GM19452 (cell line): ENCODE measurements at regions not wholly inside any gene's neighbourhood (a gene's known extent, or its start where the extent isn't known, plus 50 kb on each side); places are given as distances from the start of the nearest gene placed in this dataset.
"Not testable (repeated sequence)": the region's sequence is repeated elsewhere in the genome, so short reads cannot be mapped to it uniquely, and the experiment has no call there.

Experiments
- ATAC-seq: cut with Tn5 transposase; IDR thresholded peaks from one replicate; pipeline ENCODE4 v1.9.1; 2021; ENCODE audit not compliant: unreplicated experiment

DNA sequence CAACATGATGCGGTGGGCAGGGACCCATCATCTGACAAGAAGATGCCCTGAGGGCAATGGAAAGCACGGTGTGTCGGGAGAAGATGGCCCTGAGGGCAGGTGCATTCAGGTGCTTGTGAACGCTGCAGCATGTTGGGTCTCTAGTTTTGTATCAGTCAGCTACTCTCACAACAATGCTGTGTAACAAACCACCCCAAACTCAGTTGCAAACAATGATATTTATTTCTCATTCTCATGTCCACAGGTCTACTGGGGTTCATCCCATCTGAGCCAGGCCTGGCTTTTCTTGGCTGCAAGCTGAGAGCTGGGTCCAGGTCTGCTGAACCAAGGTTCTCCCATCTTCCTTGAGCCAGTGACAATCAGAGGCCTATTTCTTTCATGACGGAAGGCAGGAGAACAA, 461.6 kb downstream of the PREX1 start:
- ATAC-seq: no peak

GRCh38 chr20:48364688-48365421, 462.9 kb downstream of the PREX1 start:
- ATAC-seq: no peak

DNA sequence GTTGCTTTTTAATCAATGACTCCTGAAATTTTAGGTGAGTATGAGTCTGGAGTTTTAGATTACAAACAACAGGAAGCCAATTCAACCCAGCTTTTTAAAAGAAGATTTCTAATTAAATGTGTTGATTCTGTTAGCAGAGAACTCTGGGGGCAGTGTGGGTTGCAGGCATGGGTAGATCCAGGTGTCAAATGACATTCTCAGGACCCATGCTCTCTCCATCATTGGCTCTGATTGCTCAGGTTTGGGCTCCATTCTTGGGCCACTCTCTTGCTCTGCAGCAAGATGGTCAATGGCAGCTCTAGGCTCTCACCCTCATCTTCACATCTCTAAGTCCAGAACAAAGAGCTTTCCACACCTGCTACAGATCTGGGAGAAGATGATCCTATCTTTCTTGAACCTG, 463.7 kb downstream of the PREX1 start:
- ATAC-seq: no peak

GRCh38 chr20:48360342-48360975, 467.3 kb downstream of the PREX1 start:
- peak; percentile 41 for ATAC-seq

- peak; percentile 77 for ATAC-seq
Measured at GRCh38 chr20:48359692-48360341, 468.0 kb downstream of the PREX1 start.

GRCh38 chr20:48359055-48359390, 468.8 kb downstream of the PREX1 start:
- not testable (repeated sequence) for ATAC-seq

DNA sequence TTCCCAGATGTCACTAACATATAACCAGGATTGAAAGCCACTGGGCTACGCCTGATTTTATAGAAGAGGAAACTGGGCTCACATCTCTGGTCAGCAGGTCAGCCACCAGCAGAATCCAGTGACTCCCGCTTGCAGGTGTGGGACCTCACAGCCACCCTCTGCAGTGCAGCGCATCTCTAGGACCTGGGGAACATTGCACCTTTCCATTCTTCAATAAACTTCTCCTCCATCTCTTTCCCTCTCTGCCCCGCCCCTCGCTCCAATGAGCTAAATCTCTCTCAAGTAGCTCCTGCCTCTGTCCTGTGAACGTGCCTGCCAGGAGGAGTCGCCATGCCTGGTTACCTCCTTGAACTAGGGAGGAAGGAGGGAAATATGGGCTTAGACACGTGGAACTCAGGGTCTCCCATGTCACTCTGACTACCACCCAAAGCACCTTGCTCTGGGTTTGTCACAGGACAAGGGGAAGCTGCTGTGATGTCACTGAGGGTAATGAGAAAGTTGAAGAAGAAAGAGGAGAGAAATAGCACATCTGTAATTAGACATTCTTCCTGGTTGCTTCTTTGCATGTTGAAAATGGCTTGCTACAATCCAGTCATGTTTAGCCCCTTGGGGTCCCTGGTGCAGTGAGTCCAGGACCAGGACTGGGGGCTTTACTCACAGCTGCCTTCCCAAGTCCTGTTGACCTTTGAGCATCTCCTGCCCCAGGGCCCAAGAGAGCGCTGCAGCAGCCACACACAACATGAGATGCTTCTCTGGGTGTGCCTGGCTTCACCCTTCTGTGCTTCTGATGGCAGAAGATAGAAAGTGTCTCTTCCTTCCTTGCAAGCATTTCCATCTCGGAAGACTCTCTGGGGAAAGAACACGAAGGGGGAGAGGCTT, 469.4 kb downstream of the PREX1 start:
- ATAC-seq: no peak

DNA sequence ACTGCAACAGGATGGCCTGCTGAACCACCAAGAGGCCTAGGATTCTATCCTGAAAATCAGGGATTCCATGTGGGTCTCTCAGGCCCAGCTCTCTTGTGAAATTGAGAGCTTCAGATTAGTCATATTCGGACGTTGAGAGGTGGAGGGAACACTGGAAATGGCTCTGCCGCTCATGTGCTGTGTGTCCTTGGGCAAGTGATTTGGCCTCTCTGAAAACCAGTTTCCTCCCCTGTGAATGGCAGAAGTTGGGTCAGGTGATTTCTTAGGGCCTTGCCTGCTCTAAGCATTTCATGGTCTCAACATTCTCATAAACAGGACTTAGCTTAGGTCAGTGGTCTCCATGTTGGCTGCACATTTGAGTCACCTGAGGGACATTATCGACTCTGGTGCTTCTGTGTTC, 470.1 kb downstream of the PREX1 start:
- no peak for ATAC-seq

GRCh38 chr20:48354903-48355302, 472.9 kb downstream of the PREX1 start:
- no peak for ATAC-seq

DNA sequence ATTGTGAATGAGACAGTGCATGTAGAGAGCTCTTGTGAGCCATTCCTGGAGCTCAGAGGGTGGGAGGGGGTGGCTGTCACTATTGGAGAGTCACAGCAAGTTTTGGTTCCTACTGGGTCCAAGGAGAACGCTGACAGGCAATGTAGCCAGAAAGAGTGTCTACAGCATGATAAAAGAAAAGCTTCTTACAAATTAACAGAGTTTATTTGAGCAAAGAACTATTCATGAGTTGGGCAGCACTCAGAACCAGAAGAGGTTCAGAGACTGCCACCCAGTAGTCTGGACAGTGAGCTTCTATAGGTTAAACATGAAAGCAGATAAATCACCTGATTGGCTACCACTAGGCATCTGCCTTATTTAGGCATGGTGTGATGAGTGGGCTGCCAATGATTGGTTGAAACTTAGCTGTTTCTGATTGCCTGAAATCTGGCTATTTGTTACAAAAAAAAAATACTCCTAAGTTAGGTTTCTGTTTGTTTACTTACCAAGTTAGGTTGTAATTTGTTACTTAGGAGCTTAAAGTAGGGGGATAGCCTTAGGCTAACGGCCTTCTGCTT, 473.4 kb downstream of the PREX1 start:
- ATAC-seq: no peak

GRCh38 chr20:48352628-48353027, 475.2 kb downstream of the PREX1 start:
- no peak for ATAC-seq

DNA sequence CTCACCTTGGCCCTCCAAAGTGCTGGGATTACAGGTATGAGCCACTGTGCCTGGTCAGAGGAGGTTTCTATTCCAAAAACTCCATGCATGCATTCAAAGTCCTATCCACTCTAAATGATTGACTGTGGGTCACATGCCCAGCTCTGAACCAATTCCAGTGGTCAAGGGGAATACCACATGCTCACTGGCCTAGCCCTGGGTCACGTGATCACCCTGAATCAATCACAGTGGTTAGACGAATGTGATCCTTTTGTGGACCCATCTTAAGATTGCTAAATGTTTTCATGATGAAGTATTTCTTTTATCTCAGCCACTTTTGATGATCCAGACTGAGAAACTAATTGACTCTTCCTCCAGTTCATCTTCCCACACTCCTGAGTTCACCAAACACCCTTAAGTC, 475.8 kb downstream of the PREX1 start:
- ATAC-seq: no peak

- no peak for ATAC-seq
Measured at GRCh38 chr20:48350313-48350988, 477.3 kb downstream of the PREX1 start.

GRCh38 chr20:48349656-48350055, 478.1 kb downstream of the PREX1 start:
- ATAC-seq: no peak

DNA sequence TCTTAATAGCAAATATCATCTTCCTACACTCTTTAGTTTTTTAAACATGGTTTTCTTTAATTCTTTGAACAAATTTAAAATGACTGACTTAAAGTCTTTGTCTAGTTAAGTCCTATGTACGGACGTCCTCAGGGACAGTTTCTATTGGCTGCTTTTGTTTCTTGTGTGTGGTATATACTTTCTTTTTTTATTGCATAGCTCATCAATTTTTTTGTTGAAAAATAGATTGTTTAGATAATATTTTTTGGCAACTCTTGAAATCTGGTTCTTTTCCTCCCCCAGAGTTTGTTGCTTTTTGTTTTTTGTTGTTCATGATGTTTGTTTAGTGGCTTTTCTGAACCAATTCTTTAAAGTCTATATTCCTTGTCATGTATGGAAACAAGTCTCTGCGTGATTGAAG, 479.8 kb downstream of the PREX1 start:
- ATAC-seq: no peak

GRCh38 chr20:48342822-48343513, 484.8 kb downstream of the PREX1 start:
- ATAC-seq: no peak

DNA sequence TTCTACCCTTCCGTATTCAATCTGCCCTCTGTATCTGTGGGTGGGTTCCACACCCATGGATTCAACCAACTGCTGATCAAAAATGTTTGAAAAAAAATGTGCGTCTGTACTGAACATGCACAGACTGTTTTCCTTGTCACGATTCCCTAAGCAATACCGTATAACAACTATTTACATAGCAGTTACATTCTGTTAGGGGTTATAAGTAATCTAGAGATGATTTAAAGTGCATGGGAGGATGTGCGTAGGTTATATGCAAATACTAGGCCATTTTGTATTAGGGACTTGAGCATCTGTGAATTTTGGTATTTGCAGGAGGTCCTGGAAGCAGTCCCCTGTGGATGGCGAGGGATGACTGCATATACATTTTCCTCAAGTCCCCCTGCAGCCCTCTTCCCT, 486.9 kb downstream of the PREX1 start:
- no peak for ATAC-seq

GRCh38 chr20:48339986-48340882, 487.6 kb downstream of the PREX1 start:
- no peak for ATAC-seq
